ENCODE measurements at regions not wholly inside any gene's neighbourhood (a gene's known extent, or its start where the extent isn't known, plus 50 kb on each side); places are given as distances from the start of the nearest gene placed in this dataset.

DNA sequence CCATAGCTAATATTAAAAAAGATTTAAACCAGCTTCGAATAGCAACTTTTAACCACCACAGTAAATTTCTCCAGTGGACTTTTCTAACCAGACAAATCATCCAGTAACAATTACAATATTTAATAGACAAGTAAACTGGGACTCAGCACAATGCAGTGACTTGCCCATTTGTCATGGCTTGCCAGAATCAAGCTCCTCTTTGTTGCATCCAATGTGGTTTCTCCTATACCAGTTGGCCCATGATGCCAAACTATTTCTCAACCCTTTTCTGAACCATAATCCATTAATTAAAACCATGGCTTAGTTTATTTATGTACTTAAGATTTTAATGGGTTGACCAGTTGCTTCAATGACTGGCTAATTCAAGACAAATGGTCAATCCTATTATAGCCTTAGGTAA lies 64.4 kb downstream of the DIO2 start:
- no peak for DNase-seq (ENCODE audit: low read depth)

DNA sequence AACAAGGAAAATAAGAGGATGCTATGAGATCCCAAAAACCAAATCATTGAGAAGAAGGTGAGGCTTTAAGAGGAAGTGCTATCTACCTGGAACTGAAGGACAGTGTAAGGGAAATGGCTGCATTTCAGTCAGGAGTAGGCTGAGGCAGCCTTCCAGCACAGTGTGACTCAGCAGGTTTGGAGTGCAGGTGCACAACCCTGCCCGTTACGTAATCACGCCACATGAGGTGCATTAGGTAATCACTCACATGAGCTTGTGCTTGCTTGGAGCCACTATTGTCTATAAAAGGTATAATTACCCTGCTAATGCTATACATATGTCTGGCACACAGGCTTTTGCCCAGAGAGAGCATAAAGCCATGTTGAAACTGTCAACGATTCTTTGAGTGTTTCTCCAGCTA lies 74.9 kb downstream of the DIO2 start:
- no peak for DNase-seq (ENCODE audit: low read depth)

DNA sequence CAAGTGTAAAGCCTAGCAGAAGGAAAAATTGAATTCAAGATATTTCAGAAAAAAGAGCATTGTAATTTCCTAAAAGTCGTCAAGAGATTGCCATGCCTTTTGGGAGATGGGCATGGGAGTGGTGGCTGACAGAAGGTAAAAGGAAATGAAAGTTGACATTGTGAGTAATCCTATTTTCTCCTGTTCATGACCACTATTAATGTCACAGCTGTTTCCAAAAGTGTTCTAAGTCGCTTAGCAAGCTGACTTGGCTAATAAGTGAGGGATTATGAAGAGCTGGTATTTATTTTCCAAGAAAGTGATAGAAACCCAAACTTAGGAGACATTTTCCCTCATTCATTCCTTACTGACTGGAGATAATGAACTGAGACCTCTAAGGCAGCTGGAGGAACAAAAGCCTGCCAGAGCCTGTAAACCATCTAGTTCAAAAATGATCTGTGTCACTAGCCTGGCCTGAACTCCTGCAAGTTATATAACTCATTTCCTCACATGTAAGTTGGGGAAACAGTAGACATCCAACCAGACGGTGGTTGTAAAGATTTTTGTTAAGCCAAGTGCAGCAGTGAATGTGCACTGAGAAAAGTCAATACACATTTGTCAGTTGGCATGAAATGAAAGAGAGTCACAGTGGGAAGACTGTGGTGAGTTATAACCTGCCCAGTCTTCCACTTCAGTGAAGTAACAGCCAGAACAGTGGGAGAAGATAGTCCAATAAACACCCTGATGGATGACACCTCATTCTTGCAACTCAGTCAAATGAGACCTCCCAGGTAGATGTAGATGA lies 75.8 kb downstream of the DIO2 start:
- no peak for DNase-seq (ENCODE audit: low read depth)

DNA sequence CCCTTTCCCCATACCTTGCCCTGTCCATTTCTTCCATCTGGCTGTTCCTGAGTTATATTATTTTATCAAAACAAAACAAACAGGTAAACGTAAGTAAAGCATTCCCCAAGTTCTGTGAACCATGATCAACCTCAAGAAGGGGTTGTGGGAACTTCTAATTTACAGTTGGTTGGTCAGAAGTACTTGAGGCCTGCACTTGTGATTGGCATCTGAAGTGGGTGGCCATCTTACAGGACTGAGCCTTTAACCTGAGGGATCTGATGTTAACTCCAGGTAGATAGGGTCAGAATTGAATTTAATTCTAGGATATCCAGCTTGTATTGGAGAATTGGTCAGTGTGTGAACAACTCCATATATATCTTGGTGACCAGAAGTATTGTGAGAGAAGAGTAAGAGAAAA lies 77.0 kb downstream of the DIO2 start:
- no peak for DNase-seq (ENCODE audit: low read depth)

- no peak for DNase-seq (ENCODE audit: low read depth)
Observed at GRCh38 chr14:80133457-80133856, 77.8 kb downstream of the DIO2 start.

DNA sequence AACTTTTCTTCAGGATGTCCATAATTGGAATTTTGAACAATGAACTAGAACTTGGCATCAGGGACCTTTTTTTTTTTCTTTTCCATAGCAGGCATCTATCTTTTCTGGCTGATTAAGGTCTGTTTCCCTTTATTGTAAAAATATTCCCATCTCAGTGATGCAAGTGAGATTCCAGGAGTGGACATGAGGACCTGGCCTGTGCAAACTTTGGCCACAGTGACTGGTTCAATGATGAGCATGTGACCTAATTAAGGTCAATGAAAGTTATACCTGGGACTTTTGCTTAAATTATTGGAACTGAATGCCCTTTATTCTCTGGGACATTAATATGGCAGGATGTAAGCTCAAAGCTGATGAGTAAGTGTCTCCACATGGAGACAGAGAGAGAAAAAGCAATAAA lies 83.8 kb downstream of the DIO2 start:
- DNase-seq (ENCODE audit: low read depth) = no peak

- DNase-seq (ENCODE audit: low read depth) = no peak
Observed at GRCh38 chr14:80124794-80125193, 86.5 kb downstream of the DIO2 start.

- DNase-seq (ENCODE audit: low read depth) = no peak
Observed at GRCh38 chr14:80117876-80118275, 93.4 kb downstream of the DIO2 start.

GRCh38 chr14:80116157-80116556 lies 95.1 kb downstream of the DIO2 start:
- no peak for DNase-seq (ENCODE audit: low read depth)

DNA sequence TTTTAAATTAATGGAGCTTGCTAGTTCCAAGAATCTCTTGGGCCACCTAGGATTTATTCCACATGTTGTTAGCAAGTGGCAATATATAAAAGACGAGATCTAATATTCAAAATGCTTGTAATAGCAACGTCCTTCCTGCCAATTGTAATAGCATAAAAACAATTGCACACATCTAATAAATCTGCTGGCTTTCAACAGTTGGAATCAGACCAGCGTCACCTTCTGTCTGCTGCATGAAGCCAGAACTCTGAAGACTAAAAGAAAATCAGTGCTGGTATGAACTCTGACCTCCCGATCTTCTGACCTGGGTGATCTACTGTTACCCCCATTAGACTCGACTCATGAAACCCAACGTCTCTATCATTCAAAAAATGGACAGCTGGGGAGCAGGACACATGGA lies 100.6 kb downstream of the DIO2 start:
- no peak for DNase-seq (ENCODE audit: low read depth)

DNA sequence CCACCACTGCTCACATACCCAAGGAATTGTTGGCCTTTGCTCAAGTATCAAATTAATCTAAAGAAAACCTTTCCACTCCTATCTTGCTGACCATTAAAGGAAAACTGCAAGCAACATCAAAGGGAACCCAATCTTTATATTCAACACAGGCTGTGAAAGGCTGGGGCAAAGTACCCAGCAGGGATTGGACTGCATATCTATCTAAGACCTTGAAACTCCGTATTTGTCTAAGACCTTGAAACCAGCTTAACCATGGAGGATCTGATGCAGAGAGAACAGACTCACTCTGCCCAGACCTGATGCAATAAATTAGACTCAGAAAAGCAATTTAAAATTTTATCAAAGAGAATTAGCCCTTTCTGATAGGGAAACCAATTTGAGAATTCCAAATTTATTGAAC lies 102.2 kb downstream of the DIO2 start:
- no peak for DNase-seq (ENCODE audit: low read depth)

GRCh38 chr14:80108430-80108829 lies 102.9 kb downstream of the DIO2 start:
- DNase-seq (ENCODE audit: low read depth) = no peak

DNA sequence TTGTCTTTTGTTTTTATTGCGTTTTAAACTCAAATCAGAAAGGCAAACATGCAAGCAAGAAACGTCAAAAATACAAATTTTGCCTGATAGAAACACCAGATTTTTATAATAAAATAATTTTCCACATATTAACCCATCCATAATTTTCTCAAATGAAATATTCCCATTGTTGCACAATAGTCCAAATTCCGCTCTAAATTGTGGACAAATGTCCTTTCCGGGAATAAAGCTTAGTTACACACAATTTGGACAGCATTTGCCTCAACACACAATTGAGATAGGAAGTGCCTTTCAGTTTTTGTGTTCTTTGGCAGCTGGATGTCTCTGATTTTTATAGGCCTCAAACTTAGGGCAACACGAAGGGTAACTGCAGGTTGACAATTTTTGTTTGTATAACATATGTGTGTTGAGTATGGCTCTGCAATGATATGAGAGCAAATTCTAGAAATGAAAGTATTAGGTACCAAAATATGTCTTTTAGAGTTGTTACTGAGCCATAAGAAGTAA lies 105.8 kb downstream of the DIO2 start:
- no peak for DNase-seq (ENCODE audit: low read depth)

DNA sequence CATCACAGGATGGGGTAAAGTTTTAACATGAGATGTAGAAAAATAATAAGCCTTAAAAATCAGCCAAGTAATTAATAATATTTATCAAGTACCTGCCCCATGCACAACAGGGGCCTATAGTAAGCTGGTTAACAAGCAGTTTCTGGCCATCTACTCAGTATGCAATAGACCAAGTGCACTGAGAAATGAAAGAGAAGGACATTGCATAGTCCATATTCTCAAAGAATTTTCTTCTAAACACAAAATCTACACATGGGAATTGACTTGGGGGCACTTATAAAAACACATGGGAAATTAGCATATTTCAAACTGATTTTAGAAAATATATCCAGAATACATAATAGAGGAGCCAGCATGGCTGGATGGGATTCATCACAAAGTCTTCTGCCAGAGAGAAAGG lies 109.5 kb downstream of the DIO2 start:
- no peak for DNase-seq (ENCODE audit: low read depth)

- DNase-seq (ENCODE audit: low read depth) = no peak
Observed at GRCh38 chr14:80100681-80101080, 110.6 kb downstream of the DIO2 start.

DNA sequence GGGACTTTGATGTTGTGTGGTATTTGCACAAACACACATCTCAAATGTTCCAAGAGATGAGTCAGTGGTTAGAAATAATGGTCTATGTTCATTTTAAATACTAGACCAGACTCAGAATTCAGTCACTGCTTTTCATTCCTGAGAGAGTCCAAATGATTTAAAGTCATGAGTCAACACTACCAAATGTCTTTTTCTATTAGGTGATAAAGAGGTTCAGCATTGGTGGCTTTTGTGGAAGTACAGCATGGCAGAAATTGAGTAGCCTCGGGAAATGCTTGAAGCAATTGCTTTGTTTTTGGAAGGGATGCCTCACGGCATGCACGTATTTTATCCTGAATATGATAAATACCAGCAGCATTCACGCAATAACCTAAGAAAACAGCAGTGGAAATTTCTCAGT lies 115.7 kb downstream of the DIO2 start:
- no peak for DNase-seq (ENCODE audit: low read depth)

DNA sequence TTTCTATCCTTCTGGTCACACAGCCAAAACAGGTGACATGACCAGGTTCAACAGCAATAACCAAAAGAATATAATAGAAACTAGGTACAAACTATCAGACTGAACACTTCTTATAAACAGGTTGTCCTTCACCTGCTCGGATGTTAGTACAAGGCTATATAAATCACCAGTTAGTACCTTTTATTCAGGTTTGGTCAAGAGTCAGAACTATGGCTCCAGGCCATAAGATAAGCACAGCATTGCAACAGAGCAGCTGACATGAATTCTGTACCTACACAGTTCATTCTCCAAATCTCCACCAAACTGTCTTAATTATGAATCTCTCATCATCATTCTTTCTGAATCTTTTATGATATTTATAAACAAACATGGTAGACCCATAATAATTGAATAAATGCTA lies 123.9 kb downstream of the DIO2 start:
- no peak for DNase-seq (ENCODE audit: low read depth)

- DNase-seq (ENCODE audit: low read depth) = no peak
Observed at GRCh38 chr14:80084196-80084595, 127.1 kb downstream of the DIO2 start.

GRCh38 chr14:80080601-80081000 lies 130.7 kb downstream of the DIO2 start:
- DNase-seq (ENCODE audit: low read depth) = no peak

DNA sequence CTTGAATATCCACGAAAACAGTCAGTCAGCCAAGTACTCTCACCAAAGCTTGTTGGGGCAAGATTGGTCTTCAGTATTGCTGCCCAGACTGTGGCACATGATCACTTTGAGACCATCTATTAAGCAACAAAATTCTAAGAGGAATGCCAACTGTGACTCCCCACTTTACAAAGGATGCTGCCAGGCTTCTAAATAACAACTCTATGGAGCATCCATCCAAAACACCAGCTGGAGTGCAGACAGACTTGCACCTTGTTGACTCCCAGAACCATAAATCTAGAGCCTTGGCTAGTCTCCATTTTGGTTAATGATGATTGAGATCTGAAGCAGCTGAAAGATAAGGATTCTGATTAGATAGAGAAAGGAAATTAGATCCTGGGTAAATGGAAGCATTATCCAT lies 132.8 kb downstream of the DIO2 start:
- no peak for DNase-seq (ENCODE audit: low read depth)

DNA sequence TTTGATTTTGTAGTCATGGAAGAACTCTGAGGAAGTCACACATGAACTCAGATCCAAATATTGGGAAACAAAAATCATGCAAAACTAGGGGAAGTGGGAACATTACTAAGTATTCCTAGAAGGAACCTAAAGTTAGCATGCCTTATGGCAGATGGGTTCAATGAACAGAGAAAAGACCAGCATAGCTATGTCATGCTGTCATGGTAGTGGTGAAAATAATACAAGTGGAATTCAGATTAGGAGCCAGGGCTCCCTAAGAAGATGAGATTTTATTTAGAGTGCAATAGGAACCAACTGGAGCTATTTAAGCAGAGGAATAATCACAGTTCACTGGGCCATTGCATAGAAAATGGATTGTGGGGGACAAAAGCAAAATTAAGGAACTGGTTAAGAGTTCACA lies 134.0 kb downstream of the DIO2 start:
- no peak for DNase-seq (ENCODE audit: low read depth)

GRCh38 chr14:80074900-80075574 lies 136.3 kb downstream of the DIO2 start:
- DNase-seq (ENCODE audit: low read depth) = no peak

DNA sequence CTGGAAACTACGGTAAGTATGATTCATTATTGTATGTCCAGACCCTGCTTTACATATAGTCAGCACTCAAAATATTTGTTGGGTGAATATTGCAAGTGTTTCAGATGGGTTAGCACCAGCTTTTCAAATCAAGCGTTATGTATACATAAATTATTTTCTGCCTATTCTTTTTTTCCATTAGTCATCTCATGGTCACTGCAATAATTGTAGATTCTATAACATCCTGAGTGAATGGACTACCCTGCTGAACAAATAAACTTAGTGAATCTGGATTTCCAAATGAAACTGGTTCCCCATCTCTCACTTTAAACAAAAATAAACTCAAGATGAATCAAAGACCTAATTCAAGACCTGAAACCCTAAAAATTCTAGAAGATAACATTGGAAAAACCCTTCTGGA lies 152.3 kb downstream of the DIO2 start:
- no peak for DNase-seq (ENCODE audit: low read depth)

DNA sequence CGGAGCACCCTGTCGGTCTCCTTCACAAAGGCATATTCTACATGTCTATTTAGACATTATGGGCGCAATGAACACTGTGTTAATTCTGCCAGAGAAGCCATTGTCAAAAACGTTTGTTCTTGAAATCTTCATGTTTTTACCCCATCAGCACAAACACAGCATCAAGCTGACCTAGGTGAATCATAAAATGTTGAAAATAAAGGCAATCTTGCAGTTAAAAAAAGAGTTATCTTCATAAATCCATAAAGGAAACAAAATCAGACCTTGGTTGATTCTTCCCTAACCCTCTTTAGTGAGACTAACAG lies 154.9 kb downstream of the DIO2 start:
- DNase-seq (ENCODE audit: low read depth) = no peak
